ENCODE measurements at regions not wholly inside any gene's neighbourhood (a gene's known extent, or its start where the extent isn't known, plus 50 kb on each side); places are given as distances from the start of the nearest gene placed in this dataset.

DNA sequence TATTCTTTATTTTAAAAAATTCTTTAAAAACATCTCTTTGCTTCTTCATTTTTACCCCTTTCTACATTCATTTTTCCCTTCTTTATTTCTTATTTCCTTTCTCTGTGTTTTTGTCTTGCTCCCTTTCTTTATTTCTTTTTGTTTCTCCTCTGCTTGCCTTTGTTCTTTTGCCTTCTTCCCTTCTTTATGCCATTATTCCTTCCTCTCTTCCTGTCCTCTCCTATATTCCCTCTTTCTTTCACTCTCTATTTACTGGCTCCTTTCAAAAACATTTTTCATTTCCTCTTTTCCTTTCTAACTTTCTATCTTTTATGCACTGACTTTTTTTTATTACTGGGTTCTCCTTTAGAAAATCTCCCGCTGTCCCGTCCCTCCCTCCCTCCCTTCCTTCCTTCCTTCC lies 102.2 kb downstream of the RBMX2 start:
- TF ChIP-seq, protein P1, sequence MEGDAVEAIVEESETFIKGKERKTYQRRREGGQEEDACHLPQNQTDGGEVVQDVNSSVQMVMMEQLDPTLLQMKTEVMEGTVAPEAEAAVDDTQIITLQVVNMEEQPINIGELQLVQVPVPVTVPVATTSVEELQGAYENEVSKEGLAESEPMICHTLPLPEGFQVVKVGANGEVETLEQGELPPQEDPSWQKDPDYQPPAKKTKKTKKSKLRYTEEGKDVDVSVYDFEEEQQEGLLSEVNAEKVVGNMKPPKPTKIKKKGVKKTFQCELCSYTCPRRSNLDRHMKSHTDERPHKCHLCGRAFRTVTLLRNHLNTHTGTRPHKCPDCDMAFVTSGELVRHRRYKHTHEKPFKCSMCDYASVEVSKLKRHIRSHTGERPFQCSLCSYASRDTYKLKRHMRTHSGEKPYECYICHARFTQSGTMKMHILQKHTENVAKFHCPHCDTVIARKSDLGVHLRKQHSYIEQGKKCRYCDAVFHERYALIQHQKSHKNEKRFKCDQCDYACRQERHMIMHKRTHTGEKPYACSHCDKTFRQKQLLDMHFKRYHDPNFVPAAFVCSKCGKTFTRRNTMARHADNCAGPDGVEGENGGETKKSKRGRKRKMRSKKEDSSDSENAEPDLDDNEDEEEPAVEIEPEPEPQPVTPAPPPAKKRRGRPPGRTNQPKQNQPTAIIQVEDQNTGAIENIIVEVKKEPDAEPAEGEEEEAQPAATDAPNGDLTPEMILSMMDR (IDR thresholded peaks at IDR 0.05; ENCODE audit: insufficient read depth, low read depth, low read length), result no peak
- no peak for TF ChIP-seq EZH2 (IDR thresholded peaks at IDR 0.05; ENCODE audit: insufficient read depth, low read length)

Measured in astrocyte (in vitro differentiated cells and primary cell).